ENCODE measurements at regions not wholly inside any gene's neighbourhood (a gene's known extent, or its start where the extent isn't known, plus 50 kb on each side); places are given as distances from the start of the nearest gene placed in this dataset.

GRCh38 chr6:12410946-12411345, 120.8 kb downstream of the EDN1 start:
- Mint-ChIP-seq H3K4me3 (no peak overlapping the region), H3K9me3 (no peaks in the 10 kb centered on the region), H3K4me1 (no peaks in the 10 kb centered on the region), H3K36me3 (ENCODE audit: low read depth) (no peaks in the 10 kb centered on the region), H3K27me3 (ENCODE audit: low read depth, poor library complexity) (peaks cover 10% of the 10 kb centered on the region), H3K27ac (no peak overlapping the region)
- no peak for TF ChIP-seq CTCF (IDR thresholded peaks at IDR 0.05)
- no peak for DNase-seq

GRCh38 chr6:12414096-12414675, 124.0 kb downstream of the EDN1 start:
- no peak for TF ChIP-seq CTCF (IDR thresholded peaks at IDR 0.05)
- H3K27ac Mint-ChIP-seq = no peak overlapping the region
- H3K36me3 Mint-ChIP-seq (ENCODE audit: low read depth) = no peaks in the 10 kb centered on the region
- DNase-seq = no peak
- H3K4me3 Mint-ChIP-seq = no peak overlapping the region
- H3K27me3 Mint-ChIP-seq (ENCODE audit: low read depth, poor library complexity) = peaks cover 11% of the 10 kb centered on the region
- H3K9me3 Mint-ChIP-seq = peaks cover 4% of the 10 kb centered on the region
- no peaks in the 10 kb centered on the region for H3K4me1 Mint-ChIP-seq

- H3K9me3 Mint-ChIP-seq = peaks cover 4% of the 10 kb centered on the region
- H3K4me1 Mint-ChIP-seq = no peaks in the 10 kb centered on the region
- no peak overlapping the region for H3K4me3 Mint-ChIP-seq
Measured at GRCh38 chr6:12415980-12416598, 125.9 kb downstream of the EDN1 start.

GRCh38 chr6:12417191-12417590, 127.0 kb downstream of the EDN1 start:
- Mint-ChIP-seq H3K9me3 (peaks cover 4% of the 10 kb centered on the region), H3K27ac (no peak overlapping the region), H3K4me1 (no peaks in the 10 kb centered on the region), H3K27me3 (ENCODE audit: low read depth, poor library complexity) (peaks cover 5% of the 10 kb centered on the region), H3K4me3 (no peak overlapping the region), H3K36me3 (ENCODE audit: low read depth) (no peaks in the 10 kb centered on the region)
- no peak for TF ChIP-seq CTCF (IDR thresholded peaks at IDR 0.05)
- DNase-seq = no peak

More at GRCh38 chr6:12415980-12416598, 125.9 kb downstream of the EDN1 start:
- DNase-seq = no peak
- no peaks in the 10 kb centered on the region for H3K36me3 Mint-ChIP-seq (ENCODE audit: low read depth)
- no peak for TF ChIP-seq CTCF (IDR thresholded peaks at IDR 0.05)
- H3K27me3 Mint-ChIP-seq (ENCODE audit: low read depth, poor library complexity) = peaks cover 9% of the 10 kb centered on the region
- no peak overlapping the region for H3K27ac Mint-ChIP-seq

- no peaks in the 10 kb centered on the region for H3K36me3 Mint-ChIP-seq (ENCODE audit: low read depth)
- no peaks in the 10 kb centered on the region for H3K4me1 Mint-ChIP-seq
- peaks cover 4% of the 10 kb centered on the region for H3K9me3 Mint-ChIP-seq
- H3K27ac Mint-ChIP-seq = no peak overlapping the region
- no peak for DNase-seq
- no peak overlapping the region for H3K4me3 Mint-ChIP-seq
- peaks cover 5% of the 10 kb centered on the region for H3K27me3 Mint-ChIP-seq (ENCODE audit: low read depth, poor library complexity)
- no peak for TF ChIP-seq CTCF (IDR thresholded peaks at IDR 0.05)
Measured at GRCh38 chr6:12418946-12419345, 128.8 kb downstream of the EDN1 start.

All from nephron progenitor cell (in vitro differentiated cells).